ENCODE measurements at regions not wholly inside any gene's neighbourhood (a gene's known extent, or its start where the extent isn't known, plus 50 kb on each side); places are given as distances from the start of the nearest gene placed in this dataset.

GRCh38 chr1:166304131-166304530 lies 137.3 kb upstream of the FAM78B start:
- H2BK20ac ChIP-seq (ENCODE audit: low read length): no peak overlapping the region
- no peaks in the 10 kb centered on the region for H3K27me3 ChIP-seq (replicated peaks in 1 of 4; ENCODE audit: control insufficient read depth in 3 of 4, extremely low read depth in 1 of 4, insufficient read depth in 3 of 4, low read length in 3 of 4)
- no peak overlapping the region for H3K4me2 ChIP-seq (ENCODE audit: insufficient read depth in 1 of 2, low read depth in 2 of 2, low read length in 2 of 2)
- no peak overlapping the region for H2AFZ ChIP-seq (ENCODE audit: low read length)
- no peak overlapping the region for H4K8ac ChIP-seq (ENCODE audit: extremely low read depth, insufficient read depth, low read length)
- no peak for DNase-seq (ENCODE audit: low read depth in 1 of 2, low spot score in 2 of 2)
- H3K4me1 ChIP-seq (replicated peaks in 1 of 4; ENCODE audit: control insufficient read depth in 3 of 4, insufficient read depth in 4 of 4, low read length in 3 of 4): peaks cover 0 to 8% (median 6%) of the 10 kb centered on the region in 4 experiments; a peak in 4 of 7 replicates
- H3K9ac ChIP-seq (replicated peaks in 1 of 4; ENCODE audit: extremely low read depth in 1 of 4, low read depth in 3 of 4, low read length in 3 of 4): no peak overlapping the region
- no peak overlapping the region for H3K18ac ChIP-seq (ENCODE audit: extremely low read depth, low read length)
- H2AK5ac ChIP-seq (ENCODE audit: low read depth, low read length): no peak overlapping the region
- H3K9me3 ChIP-seq (ENCODE audit: insufficient read depth in 2 of 2, low read depth in 1 of 2, low read length in 1 of 2): no peaks in the 10 kb centered on the region
- no peaks in the 10 kb centered on the region for H3K79me2 ChIP-seq (ENCODE audit: control insufficient read depth in 1 of 2, insufficient read depth in 2 of 2, low read length in 2 of 2)
- no peaks in the 10 kb centered on the region for H3K36me3 ChIP-seq (ENCODE audit: control insufficient read depth in 2 of 4, insufficient read depth in 4 of 4, low read length in 3 of 4)
- 100% methylated on average over 3 of the region's 3 CpGs; no CpG with 5 or more reads in 1 of the 2 experiments for WGBS, 2 experiments (ENCODE audit: extremely low coverage in 1 of 2, insufficient coverage in 1 of 2, insufficient read length in 1 of 2, insufficient replicate concordance in 2 of 2, low coverage in 1 of 2, low lambda C conversion rate in 2 of 2, missing lambda C conversion rate in 1 of 2)
- H3K23me2 ChIP-seq (ENCODE audit: low read depth, low read length): no peaks in the 10 kb centered on the region
- H3K79me1 ChIP-seq (ENCODE audit: low read depth, low read length): no peaks in the 10 kb centered on the region
- no peak overlapping the region for H2BK15ac ChIP-seq (ENCODE audit: low read length)
- no peak overlapping the region for H4K91ac ChIP-seq (replicated peaks; ENCODE audit: insufficient read length, low read length)
- H4K5ac ChIP-seq (ENCODE audit: insufficient read length, low read depth, low read length): no peak overlapping the region
- CTCF ChIA-PET (ENCODE audit: partially characterized antibody): interaction anchor here (0.9 to 1.3 kb wide), 4 partner anchors 13 to 379 kb away, joined by 3 read pairs; no protein-coding TSS in a partner anchor
- no peak overlapping the region for H2BK5ac ChIP-seq (ENCODE audit: low read depth, low read length)
- POLR2A ChIA-PET (ENCODE audit: partially characterized antibody): no interaction called here
- H3K27ac ChIP-seq (ENCODE audit: low read depth, low read length): no peak overlapping the region
- H2BK120ac ChIP-seq (replicated peaks; ENCODE audit: low read depth, low read length): no peak overlapping the region
- no peak overlapping the region for H2BK12ac ChIP-seq (ENCODE audit: low read depth, low read length)
- no peak overlapping the region for H3K56ac ChIP-seq (replicated peaks; ENCODE audit: insufficient read length, low read depth, low read length)
- no peak for FAIRE-seq
- no peak overlapping the region for H3K23ac ChIP-seq (ENCODE audit: insufficient read length)
- no peak overlapping the region for H3K4me3 ChIP-seq (ENCODE audit: extremely low read depth in 1 of 4, insufficient read depth in 2 of 4, low read depth in 3 of 4, low read length in 4 of 4)
- no peak for TF ChIP-seq ZNF274 (IDR thresholded peaks at IDR 0.05; ENCODE audit: borderline replicate concordance, extremely low read depth, low read length)
- TF ChIP-seq, protein P1, sequence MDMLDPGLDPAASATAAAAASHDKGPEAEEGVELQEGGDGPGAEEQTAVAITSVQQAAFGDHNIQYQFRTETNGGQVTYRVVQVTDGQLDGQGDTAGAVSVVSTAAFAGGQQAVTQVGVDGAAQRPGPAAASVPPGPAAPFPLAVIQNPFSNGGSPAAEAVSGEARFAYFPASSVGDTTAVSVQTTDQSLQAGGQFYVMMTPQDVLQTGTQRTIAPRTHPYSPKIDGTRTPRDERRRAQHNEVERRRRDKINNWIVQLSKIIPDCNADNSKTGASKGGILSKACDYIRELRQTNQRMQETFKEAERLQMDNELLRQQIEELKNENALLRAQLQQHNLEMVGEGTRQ (IDR thresholded peaks at IDR 0.05; ENCODE audit: low read length): no peak
- no peak for TF ChIP-seq SAP30 (IDR thresholded peaks at IDR 0.05; ENCODE audit: insufficient read depth, insufficient replicate concordance, low read length)
- no peak for TF ChIP-seq JUND (IDR thresholded peaks at IDR 0.05; ENCODE audit: low read length)
- H4K20me1 ChIP-seq (replicated peaks in 1 of 2; ENCODE audit: control insufficient read depth in 1 of 2, insufficient read depth in 2 of 2, low read length in 2 of 2): no peaks in the 10 kb centered on the region
- H3K14ac ChIP-seq (ENCODE audit: insufficient read length): no peak overlapping the region
- no peak overlapping the region for H3K4ac ChIP-seq (replicated peaks; ENCODE audit: insufficient read length, low read depth, low read length)

Data from H1 (cell line).